GM23338 (cell line): ENCODE measurements at regions not wholly inside any gene's neighbourhood (a gene's known extent, or its start where the extent isn't known, plus 50 kb on each side); places are given as distances from the start of the nearest gene placed in this dataset.

Experiments used
- ATAC-seq: fragments of 200-7000 bp; cut with Tn5 transposase; 3 replicates; pipeline ENCODE4 v1.9.1; 2020
- DNase-seq: peaks from one replicate; pipeline ENCODE4 v3.0.0-alpha.2; 2015; ENCODE audit warnings: low spot score
- H2AFZ ChIP-seq: fragments of 200-600 bp; sonication (generic); 2 replicates; pipeline ENCODE4 v1.8.0; 2016; ENCODE audit warnings: antibody characterized with exemption, mild to moderate bottlenecking, moderate library complexity
- H3F3A ChIP-seq: fragments of 200-600 bp; sonication (generic); replicated peaks from 2 replicates; pipeline ENCODE4 v1.8.0; 2017; ENCODE audit warnings: antibody characterized with exemption, mixed run types, low read depth
- H3K27ac ChIP-seq: fragments of 200-600 bp; sonication (generic); 2 replicates; pipeline ENCODE4 v1.6.1; 2016; ENCODE audit warnings: low read depth
- H3K27me3 ChIP-seq: fragments of 200-600 bp; sonication (generic); 2 replicates; pipeline ENCODE4 v1.8.0; 2016; ENCODE audit warnings: mild to moderate bottlenecking, mixed run types, moderate library complexity; ENCODE audit not compliant: insufficient read depth
- H3K36me3 ChIP-seq: fragments of 200-600 bp; sonication (generic); 2 replicates; pipeline ENCODE4 v1.8.0; 2016; ENCODE audit warnings: mild to moderate bottlenecking; ENCODE audit not compliant: insufficient read depth
- H3K4me1 ChIP-seq: fragments of 200-600 bp; sonication (generic); 2 replicates; pipeline ENCODE4 v1.8.0; 2016; ENCODE audit warnings: mild to moderate bottlenecking, moderate library complexity; ENCODE audit not compliant: insufficient read depth
- H3K4me2 ChIP-seq: fragments of 200-600 bp; sonication (generic); 2 replicates; pipeline ENCODE4 v1.7.1; 2017; ENCODE audit warnings: mixed run types
- H3K4me3 ChIP-seq: fragments of 200-600 bp; sonication (generic); 2 replicates; pipeline ENCODE4 v1.6.1; 2016; ENCODE audit warnings: mixed run types
- H3K79me2 ChIP-seq: fragments of 200-600 bp; sonication (generic); replicated peaks from 2 replicates; pipeline ENCODE4 v1.8.0; 2017; ENCODE audit warnings: mild to moderate bottlenecking; ENCODE audit not compliant: insufficient read depth
- H3K9me2 ChIP-seq: fragments of 200-600 bp; sonication (generic); 2 replicates; pipeline ENCODE4 v1.8.0; 2017; ENCODE audit not compliant: insufficient read depth
- H4K20me1 ChIP-seq: fragments of 200-600 bp; sonication (generic); replicated peaks from 2 replicates; pipeline ENCODE4 v1.8.0; 2017; ENCODE audit warnings: mild to moderate bottlenecking; ENCODE audit not compliant: insufficient read depth
- H3K27ac Mint-ChIP-seq: 2 replicates; pipeline ENCODE4 v1.8.0; 2020; ENCODE audit warnings: inconsistent platforms, mild to moderate bottlenecking, moderate library complexity, mixed read lengths
- H3K27me3 Mint-ChIP-seq: 3 replicates; pipeline ENCODE4 v1.8.0; 2022; ENCODE audit warnings: low read depth, mild to moderate bottlenecking, moderate library complexity, mixed read lengths, inconsistent platforms; ENCODE audit not compliant: insufficient read depth, poor library complexity
- H3K36me3 Mint-ChIP-seq: 3 replicates; pipeline ENCODE4 v1.8.0; 2021; ENCODE audit warnings: low read depth, mild to moderate bottlenecking, inconsistent platforms, moderate library complexity, mixed read lengths
- H3K4me1 Mint-ChIP-seq: 3 replicates; pipeline ENCODE4 v1.8.0; 2020; ENCODE audit warnings: mild to moderate bottlenecking, inconsistent platforms, mixed read lengths
- H3K4me3 Mint-ChIP-seq: 3 replicates; pipeline ENCODE4 v1.8.0; 2021; ENCODE audit warnings: moderate library complexity, mild to moderate bottlenecking, inconsistent platforms, mixed read lengths
- H3K9me3 Mint-ChIP-seq: 3 replicates; pipeline ENCODE4 v1.8.0; 2020; ENCODE audit warnings: moderate library complexity, mild to moderate bottlenecking, inconsistent platforms, mixed read lengths
- CREB1 ChIP-seq: fragments of 250-450 bp; sonication (Bioruptor Pico); IDR thresholded peaks from 2 replicates; pipeline ENCODE4 v1.5.0; 2020; ENCODE audit warnings: low read depth, mild to moderate bottlenecking, moderate library complexity
- EZH2 ChIP-seq: fragments of 200-600 bp; sonication (generic); IDR thresholded peaks from one replicate; pipeline ENCODE4 v1.8.0; 2017; ENCODE audit warnings: antibody characterized with exemption, mild to moderate bottlenecking, low read depth; ENCODE audit not compliant: unreplicated experiment
- EZH2phosphoT487 ChIP-seq: fragments of 200-600 bp; sonication (generic); IDR thresholded peaks from one replicate; pipeline ENCODE4 v1.8.1; 2018; ENCODE audit warnings: antibody characterized with exemption; ENCODE audit not compliant: unreplicated experiment
- JUNB ChIP-seq: IDR thresholded peaks from one replicate; pipeline ENCODE4 v1.6.1; 2016; ENCODE audit warnings: antibody characterized with exemption; ENCODE audit not compliant: unreplicated experiment
- NANOG ChIP-seq: IDR thresholded peaks from 2 replicates; pipeline ENCODE4 v1.6.1; 2016; ENCODE audit warnings: antibody characterized with exemption, borderline replicate concordance
- POLR2AphosphoS5 ChIP-seq: IDR thresholded peaks from 2 replicates; pipeline ENCODE4 v1.6.1; 2016; ENCODE audit warnings: antibody characterized with exemption, low read depth
- STAT1 ChIP-seq: IDR thresholded peaks from one replicate; pipeline ENCODE4 v1.6.1; 2016; ENCODE audit warnings: antibody characterized with exemption; ENCODE audit not compliant: unreplicated experiment
- ZNF114 ChIP-seq: fragments of 250-450 bp; sonication (Bioruptor Pico); IDR thresholded peaks from 2 replicates; pipeline ENCODE4 v1.5.0; 2020; ENCODE audit warnings: mild to moderate bottlenecking, moderate library complexity
- ZNF331 ChIP-seq: fragments of 250-450 bp; sonication (Bioruptor Pico); IDR thresholded peaks from 2 replicates; pipeline ENCODE4 v1.5.0; 2020; ENCODE audit warnings: low read depth, mild to moderate bottlenecking, moderate library complexity
- TF ChIP-seq, protein P1 (sequence below): IDR thresholded peaks from 2 replicates; pipeline ENCODE4 v1.6.1; 2016; ENCODE audit warnings: antibody characterized with exemption
- TF ChIP-seq, protein P2 (sequence below): fragments of 250-450 bp; sonication (Bioruptor Pico); IDR thresholded peaks from 2 replicates; pipeline ENCODE4 v1.5.0; 2020; ENCODE audit warnings: mild to moderate bottlenecking, moderate library complexity
- TF ChIP-seq, protein P3 (sequence below): IDR thresholded peaks from one replicate; pipeline ENCODE4 v1.6.1; 2018; ENCODE audit warnings: antibody characterized with exemption; ENCODE audit not compliant: unreplicated experiment

DNA sequence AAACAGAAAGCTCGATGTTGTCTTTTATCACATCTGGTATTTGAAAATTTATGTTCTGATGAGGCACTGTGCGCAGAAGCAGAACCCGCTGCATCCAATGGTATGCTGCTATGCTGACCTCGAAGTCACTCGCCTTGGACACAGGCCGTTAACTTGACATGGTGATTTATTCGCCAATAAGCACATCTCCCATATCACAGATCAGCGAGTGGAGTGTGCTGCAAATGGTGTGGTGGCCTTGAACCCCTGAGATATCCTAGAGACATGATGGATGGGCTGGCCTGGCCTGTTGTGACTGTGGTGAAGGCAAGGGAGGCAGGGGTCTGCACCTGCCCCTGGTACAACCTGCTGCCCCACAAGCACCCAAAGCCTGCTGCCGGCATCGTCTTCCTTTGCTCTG, 175.4 kb upstream of the FRG1 start (continued):
- TF ChIP-seq, protein P1, sequence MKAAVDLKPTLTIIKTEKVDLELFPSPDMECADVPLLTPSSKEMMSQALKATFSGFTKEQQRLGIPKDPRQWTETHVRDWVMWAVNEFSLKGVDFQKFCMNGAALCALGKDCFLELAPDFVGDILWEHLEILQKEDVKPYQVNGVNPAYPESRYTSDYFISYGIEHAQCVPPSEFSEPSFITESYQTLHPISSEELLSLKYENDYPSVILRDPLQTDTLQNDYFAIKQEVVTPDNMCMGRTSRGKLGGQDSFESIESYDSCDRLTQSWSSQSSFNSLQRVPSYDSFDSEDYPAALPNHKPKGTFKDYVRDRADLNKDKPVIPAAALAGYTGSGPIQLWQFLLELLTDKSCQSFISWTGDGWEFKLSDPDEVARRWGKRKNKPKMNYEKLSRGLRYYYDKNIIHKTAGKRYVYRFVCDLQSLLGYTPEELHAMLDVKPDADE, result no peak

DNA sequence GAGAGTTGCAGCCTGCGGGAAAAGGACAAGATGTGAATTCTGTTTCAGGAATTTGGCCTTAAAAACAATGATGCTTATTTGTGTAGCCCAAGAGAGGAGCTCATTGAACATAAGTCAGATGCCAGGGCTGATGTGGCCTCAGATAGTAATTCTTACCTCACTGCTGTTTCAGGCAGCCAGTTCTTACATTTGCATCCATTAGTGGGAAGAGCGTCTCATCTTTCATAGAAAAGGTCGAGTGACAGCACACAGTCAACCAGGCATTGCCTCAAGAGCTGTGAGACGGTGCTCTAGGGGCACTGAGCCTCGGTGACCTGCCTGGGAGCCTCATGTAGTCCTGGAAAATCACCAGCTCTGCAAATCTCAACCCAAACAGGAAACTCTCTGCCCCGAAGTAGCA, 174.9 kb upstream of the FRG1 start:
- no peaks in the 10 kb centered on the region for H3K36me3 ChIP-seq
- H3K9me2 ChIP-seq, result 0 out of 2 replicates have a peak, but pooled peaks cover 4% of the 10 kb centered on the region
- Mint-ChIP-seq H3K4me1 (no peaks in the 10 kb centered on the region), H3K27ac (no peak overlapping the region), H3K36me3 (peaks cover 16% of the 10 kb centered on the region; the same call in 2 of the 3 replicates), H3K4me3 (no peak overlapping the region), H3K9me3 (peaks cover 65% of the 10 kb centered on the region), H3K27me3 (peaks cover 1% of the 10 kb centered on the region)
- ATAC-seq (no peak), DNase-seq (no peak)
- no peak overlapping the region for H3K4me3 ChIP-seq
- no peaks in the 10 kb centered on the region for H3K79me2 ChIP-seq
- H4K20me1 ChIP-seq, result no peaks in the 10 kb centered on the region
- no peak overlapping the region for H3K4me2 ChIP-seq
- no peak overlapping the region for H2AFZ ChIP-seq
- no peaks in the 10 kb centered on the region for H3F3A ChIP-seq
- H3K27ac ChIP-seq, result no peak overlapping the region
- H3K27me3 ChIP-seq, result no peaks in the 10 kb centered on the region
- H3K4me1 ChIP-seq, result no peaks in the 10 kb centered on the region
- TF ChIP-seq EZH2phosphoT487 (no peak), NANOG (no peak), CREB1 (CRISPR knock-in tag) (no peak), ZNF331 (CRISPR knock-in tag) (no peak), JUNB (no peak), POLR2AphosphoS5 (no peak), ZNF114 (CRISPR knock-in tag) (no peak), STAT1 (no peak), EZH2 (no peak)
- TF ChIP-seq, protein P2, sequence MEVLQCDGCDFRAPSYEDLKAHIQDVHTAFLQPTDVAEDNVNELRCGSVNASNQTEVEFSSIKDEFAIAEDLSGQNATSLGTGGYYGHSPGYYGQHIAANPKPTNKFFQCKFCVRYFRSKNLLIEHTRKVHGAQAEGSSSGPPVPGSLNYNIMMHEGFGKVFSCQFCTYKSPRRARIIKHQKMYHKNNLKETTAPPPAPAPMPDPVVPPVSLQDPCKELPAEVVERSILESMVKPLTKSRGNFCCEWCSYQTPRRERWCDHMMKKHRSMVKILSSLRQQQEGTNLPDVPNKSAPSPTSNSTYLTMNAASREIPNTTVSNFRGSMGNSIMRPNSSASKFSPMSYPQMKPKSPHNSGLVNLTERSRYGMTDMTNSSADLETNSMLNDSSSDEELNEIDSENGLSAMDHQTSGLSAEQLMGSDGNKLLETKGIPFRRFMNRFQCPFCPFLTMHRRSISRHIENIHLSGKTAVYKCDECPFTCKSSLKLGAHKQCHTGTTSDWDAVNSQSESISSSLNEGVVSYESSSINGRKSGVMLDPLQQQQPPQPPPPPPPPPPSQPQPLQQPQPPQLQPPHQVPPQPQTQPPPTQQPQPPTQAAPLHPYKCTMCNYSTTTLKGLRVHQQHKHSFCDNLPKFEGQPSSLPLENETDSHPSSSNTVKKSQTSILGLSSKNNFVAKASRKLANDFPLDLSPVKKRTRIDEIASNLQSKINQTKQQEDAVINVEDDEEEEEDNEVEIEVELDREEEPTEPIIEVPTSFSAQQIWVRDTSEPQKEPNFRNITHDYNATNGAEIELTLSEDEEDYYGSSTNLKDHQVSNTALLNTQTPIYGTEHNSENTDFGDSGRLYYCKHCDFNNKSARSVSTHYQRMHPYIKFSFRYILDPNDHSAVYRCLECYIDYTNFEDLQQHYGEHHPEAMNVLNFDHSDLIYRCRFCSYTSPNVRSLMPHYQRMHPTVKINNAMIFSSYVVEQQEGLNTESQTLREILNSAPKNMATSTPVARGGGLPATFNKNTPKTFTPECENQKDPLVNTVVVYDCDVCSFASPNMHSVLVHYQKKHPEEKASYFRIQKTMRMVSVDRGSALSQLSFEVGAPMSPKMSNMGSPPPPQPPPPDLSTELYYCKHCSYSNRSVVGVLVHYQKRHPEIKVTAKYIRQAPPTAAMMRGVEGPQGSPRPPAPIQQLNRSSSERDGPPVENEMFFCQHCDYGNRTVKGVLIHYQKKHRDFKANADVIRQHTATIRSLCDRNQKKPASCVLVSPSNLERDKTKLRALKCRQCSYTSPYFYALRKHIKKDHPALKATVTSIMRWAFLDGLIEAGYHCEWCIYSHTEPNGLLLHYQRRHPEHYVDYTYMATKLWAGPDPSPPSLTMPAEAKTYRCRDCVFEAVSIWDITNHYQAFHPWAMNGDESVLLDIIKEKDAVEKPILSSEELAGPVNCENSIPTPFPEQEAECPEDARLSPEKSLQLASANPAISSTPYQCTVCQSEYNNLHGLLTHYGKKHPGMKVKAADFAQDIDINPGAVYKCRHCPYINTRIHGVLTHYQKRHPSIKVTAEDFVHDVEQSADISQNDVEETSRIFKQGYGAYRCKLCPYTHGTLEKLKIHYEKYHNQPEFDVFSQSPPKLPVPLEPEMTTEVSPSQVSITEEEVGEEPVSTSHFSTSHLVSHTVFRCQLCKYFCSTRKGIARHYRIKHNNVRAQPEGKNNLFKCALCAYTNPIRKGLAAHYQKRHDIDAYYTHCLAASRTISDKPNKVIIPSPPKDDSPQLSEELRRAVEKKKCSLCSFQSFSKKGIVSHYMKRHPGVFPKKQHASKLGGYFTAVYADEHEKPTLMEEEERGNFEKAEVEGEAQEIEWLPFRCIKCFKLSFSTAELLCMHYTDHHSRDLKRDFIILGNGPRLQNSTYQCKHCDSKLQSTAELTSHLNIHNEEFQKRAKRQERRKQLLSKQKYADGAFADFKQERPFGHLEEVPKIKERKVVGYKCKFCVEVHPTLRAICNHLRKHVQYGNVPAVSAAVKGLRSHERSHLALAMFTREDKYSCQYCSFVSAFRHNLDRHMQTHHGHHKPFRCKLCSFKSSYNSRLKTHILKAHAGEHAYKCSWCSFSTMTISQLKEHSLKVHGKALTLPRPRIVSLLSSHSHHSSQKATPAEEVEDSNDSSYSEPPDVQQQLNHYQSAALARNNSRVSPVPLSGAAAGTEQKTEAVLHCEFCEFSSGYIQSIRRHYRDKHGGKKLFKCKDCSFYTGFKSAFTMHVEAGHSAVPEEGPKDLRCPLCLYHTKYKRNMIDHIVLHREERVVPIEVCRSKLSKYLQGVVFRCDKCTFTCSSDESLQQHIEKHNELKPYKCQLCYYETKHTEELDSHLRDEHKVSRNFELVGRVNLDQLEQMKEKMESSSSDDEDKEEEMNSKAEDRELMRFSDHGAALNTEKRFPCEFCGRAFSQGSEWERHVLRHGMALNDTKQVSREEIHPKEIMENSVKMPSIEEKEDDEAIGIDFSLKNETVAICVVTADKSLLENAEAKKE (CRISPR knock-in tag), result no peak
- TF ChIP-seq, protein P3, sequence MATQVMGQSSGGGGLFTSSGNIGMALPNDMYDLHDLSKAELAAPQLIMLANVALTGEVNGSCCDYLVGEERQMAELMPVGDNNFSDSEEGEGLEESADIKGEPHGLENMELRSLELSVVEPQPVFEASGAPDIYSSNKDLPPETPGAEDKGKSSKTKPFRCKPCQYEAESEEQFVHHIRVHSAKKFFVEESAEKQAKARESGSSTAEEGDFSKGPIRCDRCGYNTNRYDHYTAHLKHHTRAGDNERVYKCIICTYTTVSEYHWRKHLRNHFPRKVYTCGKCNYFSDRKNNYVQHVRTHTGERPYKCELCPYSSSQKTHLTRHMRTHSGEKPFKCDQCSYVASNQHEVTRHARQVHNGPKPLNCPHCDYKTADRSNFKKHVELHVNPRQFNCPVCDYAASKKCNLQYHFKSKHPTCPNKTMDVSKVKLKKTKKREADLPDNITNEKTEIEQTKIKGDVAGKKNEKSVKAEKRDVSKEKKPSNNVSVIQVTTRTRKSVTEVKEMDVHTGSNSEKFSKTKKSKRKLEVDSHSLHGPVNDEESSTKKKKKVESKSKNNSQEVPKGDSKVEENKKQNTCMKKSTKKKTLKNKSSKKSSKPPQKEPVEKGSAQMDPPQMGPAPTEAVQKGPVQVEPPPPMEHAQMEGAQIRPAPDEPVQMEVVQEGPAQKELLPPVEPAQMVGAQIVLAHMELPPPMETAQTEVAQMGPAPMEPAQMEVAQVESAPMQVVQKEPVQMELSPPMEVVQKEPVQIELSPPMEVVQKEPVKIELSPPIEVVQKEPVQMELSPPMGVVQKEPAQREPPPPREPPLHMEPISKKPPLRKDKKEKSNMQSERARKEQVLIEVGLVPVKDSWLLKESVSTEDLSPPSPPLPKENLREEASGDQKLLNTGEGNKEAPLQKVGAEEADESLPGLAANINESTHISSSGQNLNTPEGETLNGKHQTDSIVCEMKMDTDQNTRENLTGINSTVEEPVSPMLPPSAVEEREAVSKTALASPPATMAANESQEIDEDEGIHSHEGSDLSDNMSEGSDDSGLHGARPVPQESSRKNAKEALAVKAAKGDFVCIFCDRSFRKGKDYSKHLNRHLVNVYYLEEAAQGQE, result no peak
- TF ChIP-seq, protein P1, result no peak
